SU-DHL-6 (cell line): ENCODE measurements at regions not wholly inside any gene's neighbourhood (a gene's known extent, or its start where the extent isn't known, plus 50 kb on each side); places are given as distances from the start of the nearest gene placed in this dataset.

Experiments
- CTCF ChIP-seq: fragments of 200-600 bp; sonication (generic); IDR thresholded peaks from one replicate; pipeline ENCODE4 v1.5.1; 2017; ENCODE audit warnings: antibody characterized with exemption, mild to moderate bottlenecking, low read length, moderate library complexity; ENCODE audit not compliant: insufficient read depth, poor library complexity, severe bottlenecking
- EZH2phosphoT487 ChIP-seq: fragments of 200-600 bp; sonication (generic), shearing (Covaris generic); conservative IDR thresholded peaks from 2 replicates; pipeline ENCODE4 v1.6.1; 2018; ENCODE audit warnings: mild to moderate bottlenecking, antibody characterized with exemption, low read length, moderate library complexity, mixed read lengths

- no peak for TF ChIP-seq CTCF
- TF ChIP-seq EZH2phosphoT487, result no peak
These were observed 52.0 kb upstream of the NPAS1 start for GRCh38 chr19:46967578-46968032.
